Esophagus mucosa (tissue), 1 donor: ENCODE measurements at regions not wholly inside any gene's neighbourhood (a gene's known extent, or its start where the extent isn't known, plus 50 kb on each side); places are given as distances from the start of the nearest gene placed in this dataset.

Source experiments
- ATAC-seq: fragments of 200-7000 bp; cut with Tn5 transposase; one replicate; pipeline ENCODE4 v1.9.1; 2020
- donor health status: DM: yes; HTN: yes; CAD: no.

- ATAC-seq: no peak
Observed at GRCh38 chr2:6639929-6640620, 225.6 kb downstream of the CMPK2 start.

DNA sequence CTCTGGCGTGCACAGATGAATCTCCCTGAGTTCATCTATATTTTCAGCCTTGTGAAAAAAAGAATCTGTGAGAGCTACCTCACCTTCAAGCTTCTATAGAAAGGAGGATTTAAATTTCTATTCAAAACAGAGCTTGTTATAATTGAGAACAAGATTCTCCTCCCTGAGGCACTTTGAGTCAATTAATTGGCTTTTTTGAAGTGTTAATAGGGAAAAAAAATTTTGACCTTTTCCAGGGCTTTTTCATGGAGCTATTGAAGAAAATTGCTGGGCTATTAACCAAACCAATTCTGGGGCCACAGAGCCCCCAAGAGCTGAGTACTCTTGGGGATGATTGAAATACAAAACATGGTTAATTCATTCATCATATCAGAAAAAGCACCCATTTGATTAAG lies 225.1 kb downstream of the CMPK2 start:
- no peak for ATAC-seq

DNA sequence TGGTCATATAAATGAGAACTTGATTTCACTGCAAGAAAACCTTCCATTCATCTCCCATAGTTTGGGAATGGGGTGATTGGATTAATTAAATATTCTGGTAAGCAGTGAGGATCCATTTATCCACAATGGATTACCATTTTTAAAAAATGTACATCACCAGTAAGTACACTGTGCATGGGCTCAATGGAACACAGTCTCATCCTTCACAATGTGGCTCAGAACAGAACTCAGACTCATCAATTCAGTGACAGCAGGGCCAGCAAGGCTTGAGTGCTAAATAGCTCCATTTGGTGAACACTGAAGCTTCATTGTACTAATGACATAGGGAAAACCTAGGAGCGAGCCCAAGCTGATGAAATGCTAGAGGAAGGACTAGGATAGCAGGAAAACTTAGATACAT lies 223.8 kb downstream of the CMPK2 start:
- no peak for ATAC-seq

DNA sequence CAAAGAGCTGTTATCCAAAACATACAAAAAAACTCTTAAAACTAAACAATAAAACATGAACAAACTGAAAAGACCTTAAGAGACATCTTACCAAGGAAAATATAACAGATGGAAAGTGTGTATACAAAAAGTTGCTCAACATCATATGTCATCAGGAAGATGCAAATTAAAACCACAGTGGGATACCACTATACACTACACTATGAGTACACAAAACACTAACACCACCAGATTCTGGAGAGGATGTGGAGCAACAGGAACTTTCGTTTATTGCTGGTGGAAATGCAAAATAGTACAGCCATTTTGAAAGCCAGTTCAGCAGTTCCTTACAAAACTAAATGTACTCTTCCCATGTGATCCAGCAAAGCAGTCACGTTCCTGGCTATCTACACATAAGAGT lies 221.4 kb downstream of the CMPK2 start:
- ATAC-seq: no peak

GRCh38 chr2:6645004-6645403 lies 220.7 kb downstream of the CMPK2 start:
- no peak for ATAC-seq

GRCh38 chr2:6645672-6646071 lies 220.0 kb downstream of the CMPK2 start:
- ATAC-seq: no peak

DNA sequence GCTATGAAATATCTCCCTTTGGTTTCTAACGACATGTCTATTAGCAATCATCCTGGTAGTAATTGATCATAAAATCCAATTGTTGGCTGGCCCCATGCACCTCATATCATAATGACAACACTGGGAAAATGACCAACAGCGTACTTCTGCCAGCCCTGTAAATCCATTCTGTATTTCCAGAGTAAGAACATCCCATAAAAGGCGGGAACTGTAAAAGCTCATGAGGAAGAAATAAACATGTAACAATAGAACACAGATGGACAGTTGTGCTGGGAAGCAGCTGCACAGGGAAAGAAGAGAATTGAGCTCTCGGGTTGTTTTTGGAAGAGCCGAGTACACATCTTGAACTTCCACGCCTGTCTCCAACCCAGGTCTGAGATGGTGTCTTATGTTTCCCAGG lies 218.7 kb downstream of the CMPK2 start:
- no peak for ATAC-seq

DNA sequence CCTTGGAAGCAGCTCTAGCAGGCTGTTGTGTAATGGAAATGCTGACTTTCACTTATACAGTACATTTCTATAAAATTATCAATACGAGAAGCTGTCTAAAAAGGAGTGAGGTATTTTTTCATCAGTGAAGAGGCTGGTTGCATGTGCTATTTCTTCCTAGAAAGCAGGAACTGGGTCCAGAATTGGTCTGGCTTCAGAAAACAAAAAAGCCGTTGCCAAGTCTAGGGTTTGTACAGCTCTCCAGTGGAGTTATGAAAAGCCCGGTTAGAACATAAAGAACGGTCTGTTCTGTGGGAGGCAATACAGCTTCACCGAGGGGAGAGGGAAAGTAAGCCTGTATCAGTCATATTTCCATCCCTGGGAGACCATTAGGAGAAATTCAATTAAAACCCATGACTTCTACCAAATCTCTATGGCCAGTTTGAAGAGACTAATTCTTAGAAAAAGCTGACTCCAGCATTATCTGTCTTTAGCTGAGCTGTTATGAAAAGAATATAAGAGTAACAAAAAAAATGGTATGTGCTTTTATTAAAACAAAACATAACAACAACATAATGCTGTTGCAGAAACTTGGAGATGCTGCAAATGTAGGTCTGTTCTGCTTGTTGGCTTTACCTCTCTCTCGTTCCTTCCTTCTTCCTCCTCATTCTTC lies 217.0 kb downstream of the CMPK2 start:
- no peak for ATAC-seq

DNA sequence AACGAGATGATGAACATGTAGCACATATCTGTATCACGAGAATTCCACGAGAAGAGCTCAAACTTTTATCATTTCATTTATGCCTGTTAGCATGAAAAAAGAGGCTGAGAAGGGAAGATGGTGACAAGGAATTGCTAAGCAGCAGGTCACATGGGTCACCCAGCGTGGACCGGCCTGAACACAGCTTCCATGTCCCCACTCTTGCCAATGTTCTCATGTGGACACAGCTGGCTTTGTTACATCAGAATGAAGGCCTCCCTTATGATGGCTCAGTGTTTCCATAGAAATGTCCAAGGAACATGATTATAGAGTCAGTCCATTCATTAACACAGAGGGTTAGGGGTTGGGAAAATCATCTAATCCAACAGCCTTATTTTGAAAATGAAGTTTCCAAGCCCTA lies 215.4 kb downstream of the CMPK2 start:
- no peak for ATAC-seq

DNA sequence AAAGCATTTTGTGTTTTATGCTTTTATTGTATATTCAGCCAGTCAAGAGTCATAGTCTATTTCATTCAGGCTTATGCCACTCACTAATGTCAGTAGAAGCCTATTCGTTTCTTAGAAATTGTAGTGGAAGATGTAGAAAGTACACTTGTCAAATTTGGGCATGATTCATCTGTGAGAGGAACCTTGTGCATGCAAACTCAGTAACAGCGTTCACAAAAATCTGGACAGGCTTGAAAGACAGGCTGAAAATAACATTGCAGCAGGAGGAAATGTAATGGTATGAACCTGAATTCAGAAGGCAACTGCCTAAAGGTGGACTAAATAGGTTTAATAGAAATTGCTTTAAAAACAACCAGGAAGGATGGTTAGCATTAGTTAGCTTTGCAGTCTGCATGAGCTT lies 213.5 kb downstream of the CMPK2 start:
- ATAC-seq: no peak

GRCh38 chr2:6653281-6653750 lies 212.4 kb downstream of the CMPK2 start:
- no peak for ATAC-seq

DNA sequence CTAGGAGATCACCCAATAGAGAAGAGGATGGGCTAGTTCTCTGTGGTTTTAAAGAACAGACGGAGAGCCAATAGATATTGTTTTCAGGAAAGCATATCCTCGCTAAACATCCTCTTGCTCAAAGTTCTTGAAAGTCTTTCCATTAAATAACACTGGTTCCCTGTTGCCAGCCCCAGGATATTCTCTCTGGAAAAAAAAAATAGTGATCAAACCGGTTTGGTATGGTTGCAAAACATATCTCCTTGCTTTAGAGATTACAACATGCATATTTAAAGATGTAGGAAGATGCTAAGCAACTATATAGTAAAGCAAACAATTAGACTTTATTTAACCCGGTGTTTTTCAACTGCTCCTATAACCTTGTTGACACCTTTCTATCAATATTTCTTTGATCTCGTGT lies 211.4 kb downstream of the CMPK2 start:
- ATAC-seq: no peak

DNA sequence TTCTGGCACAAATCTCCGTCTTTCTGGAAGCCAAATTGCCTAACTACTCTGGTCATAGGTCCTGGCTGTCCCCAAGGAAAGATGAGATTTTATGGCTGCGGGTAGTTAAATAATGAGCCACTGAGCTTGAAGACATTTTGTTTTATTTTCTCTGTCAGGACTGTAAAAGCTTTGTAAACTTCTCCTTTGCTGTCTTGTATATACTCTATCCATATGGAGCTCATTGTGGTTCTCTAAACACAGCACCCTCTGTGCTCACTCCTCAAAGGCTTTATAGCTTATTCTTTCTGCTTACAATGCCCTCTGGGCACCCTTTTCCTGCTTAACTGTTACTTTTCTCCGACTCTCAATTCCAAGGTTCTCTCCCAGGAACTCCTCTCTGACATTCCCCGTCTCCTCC lies 209.1 kb downstream of the CMPK2 start:
- ATAC-seq: no peak

DNA sequence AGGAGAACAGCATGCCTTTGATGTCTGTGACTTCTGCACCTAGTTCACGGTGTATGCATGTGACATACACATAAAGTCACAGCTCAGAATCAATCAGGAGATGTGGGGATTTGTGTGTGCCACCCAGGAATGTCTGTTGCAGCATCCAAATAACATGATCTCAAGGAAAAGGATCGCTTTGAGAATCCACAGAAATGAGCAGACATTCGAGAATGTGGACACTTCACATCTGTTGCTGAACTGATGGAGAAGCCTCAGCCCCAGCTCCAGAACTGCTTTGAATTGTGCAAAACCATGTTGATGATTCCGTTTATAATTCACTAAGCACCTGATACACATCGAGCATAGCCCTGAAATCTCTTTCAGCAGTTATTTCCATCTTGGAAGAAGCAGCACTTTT lies 208.6 kb downstream of the CMPK2 start:
- no peak for ATAC-seq

DNA sequence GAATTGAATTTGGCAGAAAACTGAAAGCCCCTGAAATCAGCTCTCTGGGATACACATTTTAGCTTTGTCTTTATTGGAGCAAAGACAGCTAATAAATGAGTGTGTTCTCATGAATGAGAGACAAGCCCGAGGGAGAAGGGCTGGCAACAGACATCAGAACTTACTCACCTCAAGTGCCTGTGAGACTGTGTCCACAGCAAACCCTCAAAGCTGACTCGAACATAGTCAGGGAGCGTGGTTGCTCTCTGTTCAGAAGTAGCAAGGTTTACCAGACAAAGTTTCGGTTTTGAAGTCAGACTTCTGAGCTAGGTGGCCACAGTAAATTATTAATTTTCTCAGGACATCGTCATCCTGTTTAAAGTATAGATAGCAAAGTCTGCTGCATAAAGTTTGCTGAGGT lies 207.9 kb downstream of the CMPK2 start:
- no peak for ATAC-seq

- ATAC-seq: no peak
Observed at GRCh38 chr2:6664332-6665061, 201.2 kb downstream of the CMPK2 start.

DNA sequence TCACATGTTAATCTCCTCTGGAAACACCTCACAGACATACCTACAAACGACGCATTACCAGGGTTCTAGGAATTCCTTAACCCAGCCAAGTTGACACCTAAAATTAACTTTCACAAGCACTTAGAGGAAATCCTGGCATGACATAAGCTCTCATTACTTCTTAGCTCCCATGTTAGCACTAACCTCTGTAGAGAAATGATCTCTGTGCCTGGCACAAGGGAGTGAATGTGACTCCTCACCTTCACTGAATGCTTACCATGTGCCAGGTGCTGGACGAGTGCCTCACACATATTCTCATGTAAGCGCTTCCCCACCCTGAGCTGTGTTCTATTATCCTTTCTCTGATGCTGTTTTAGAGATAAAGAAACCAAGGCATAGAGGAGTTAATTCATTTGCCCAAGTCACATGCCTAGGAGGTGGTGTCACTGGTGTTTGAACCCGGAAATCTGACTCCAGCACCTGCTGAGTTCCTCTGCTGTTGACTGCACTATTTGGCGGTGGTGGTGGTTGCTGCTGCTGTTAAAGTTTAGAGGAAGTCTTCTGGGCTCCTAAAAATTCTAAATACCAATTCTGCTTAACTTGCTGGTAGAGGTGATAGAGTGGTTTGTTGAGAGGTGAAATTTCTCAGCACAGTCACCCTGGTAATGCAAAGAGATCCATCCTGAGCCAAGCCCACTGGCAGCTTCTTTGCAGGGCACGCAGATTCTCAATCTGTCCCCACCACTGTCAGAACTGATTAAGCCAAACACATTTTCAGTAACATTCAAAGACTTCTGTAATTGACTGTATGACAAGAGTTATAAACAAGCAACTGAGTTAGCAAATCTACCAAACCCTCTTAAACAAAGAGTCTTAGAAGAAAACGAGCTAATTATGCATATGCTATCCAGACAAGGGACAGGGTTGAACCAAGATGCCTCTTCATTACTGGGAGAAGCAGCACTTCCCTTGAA lies 200.3 kb downstream of the CMPK2 start:
- no peak for ATAC-seq

- no peak for ATAC-seq
Observed at GRCh38 chr2:6667326-6667725, 198.4 kb downstream of the CMPK2 start.

DNA sequence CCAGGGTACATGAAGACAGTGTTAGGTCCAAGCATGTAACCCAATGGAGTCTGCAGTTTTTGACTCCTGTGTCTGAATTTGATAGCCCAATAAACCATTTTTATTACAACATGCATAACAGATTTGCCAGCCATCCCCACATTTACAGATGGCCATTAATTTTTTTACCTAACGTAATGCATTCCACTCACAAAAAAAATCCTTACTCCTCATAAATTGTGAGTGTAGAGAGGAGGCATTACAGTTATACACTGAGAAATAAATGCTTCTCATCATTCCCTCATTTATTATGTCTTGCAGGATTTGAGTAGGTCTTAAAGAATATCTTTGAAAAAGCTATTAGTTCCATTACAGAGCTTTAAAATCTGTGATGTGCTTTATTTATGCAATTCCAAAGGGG lies 193.8 kb downstream of the CMPK2 start:
- no peak for ATAC-seq

DNA sequence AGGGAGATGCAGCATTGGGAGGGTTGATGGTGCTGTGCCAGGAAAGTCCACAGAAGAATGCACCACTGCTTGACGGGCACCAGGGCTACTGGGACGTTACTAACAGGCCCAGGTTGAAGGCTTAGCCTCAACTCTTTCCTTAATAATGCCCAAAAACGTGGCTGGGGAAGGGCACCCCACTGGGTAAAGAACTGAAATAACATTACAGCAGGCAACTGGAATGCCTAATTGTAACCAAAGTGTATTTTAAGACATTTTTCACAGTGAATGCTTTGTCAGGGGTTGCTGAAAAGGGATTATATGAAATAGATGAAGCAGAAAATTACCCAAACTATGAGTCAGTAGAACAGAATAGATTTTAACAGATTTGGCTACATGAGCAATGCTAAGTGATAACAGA lies 191.3 kb downstream of the CMPK2 start:
- no peak for ATAC-seq

DNA sequence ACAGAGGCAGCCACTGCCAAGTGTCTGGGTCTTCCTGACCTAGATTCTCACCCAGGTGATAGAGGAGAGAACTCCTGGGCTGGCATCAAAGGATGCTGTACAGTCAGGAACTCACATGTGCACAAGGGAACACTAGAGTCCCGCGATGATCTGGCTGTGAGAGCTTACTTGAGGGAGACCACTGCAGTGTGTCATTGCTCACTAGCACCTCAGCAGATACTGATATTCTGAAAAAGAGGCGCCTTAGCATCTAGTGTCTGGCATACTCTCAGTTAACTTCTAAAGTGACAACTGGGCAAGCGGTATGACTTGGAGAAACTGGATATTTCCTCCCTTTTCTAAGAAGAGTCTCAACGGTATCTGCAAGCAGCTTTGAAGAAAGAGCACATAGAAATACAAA lies 189.9 kb downstream of the CMPK2 start:
- ATAC-seq: no peak

DNA sequence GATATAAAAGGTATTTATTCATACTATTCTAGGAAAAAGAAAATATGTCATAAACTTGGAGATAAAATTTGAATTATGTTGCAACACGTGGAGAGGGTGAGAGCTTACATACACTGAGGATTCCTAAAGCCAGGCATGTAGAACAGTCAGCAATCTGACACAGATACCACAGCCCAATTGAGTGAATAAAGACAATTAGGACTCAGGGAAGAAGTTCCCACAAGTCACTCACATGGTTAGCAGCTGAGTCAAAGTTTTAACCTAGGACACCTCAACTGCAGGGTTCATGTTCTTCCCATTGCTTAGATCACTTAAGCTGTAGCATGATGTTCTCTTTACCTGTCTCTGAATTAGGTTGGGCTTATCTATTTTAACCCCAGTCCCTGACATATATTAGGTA lies 189.5 kb downstream of the CMPK2 start:
- no peak for ATAC-seq

DNA sequence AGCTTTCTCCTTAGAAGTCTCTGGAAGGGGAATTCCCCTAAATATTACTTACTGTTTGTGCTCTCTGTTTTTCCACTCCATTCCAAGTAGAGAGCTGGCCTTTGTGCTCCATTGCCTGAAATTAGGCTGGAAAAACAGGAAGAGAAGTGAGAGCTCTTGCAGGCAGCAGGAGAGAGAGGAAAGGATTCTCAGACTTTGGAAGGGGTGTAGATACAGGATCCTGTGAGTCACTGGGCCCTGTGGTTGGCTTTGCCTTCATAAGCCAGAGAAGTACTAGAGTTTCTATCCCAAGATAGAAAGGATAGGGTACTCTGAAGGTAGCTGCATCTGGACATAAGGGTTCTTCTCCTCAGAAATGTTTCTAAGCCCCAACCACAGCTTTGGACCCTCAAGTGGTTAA lies 188.9 kb downstream of the CMPK2 start:
- ATAC-seq: no peak
